Stimulated activated CD8-positive, alpha-beta memory T cell treated with anti-CD3 and anti-CD28 coated beads, Interleukin-2, amount 100 ng/mL, for 1 hour (primary cell): ENCODE measurements at regions not wholly inside any gene's neighbourhood (a gene's known extent, or its start where the extent isn't known, plus 50 kb on each side); places are given as distances from the start of the nearest gene placed in this dataset.

Experiments used
- DNase-seq, 2 donors: peaks; one replicate each; pipeline ENCODE4 v3.0.0-alpha.2; 2020; ENCODE audit warnings: low read depth in 2 of 2

DNA sequence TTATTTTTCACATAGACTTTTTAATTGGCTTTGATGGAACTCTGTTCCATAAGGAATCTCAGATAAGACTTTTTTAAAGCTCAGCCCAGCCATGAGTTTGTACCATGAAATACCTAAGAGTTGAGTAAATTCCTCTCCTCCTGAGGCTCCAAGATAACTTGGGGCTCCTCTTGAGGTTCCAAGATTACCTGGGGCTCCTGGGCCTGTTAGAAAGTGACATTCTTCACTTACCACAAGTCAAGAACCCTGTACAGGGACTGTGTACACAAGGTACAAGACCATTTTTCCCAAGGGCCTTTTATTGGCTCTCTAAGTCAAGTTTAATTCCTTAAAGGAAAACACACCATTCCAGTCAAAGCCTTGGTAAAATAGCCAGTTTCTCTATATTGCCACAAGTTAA lies 111.3 kb upstream of the PRR20G start:
- DNase-seq: no peak

DNA sequence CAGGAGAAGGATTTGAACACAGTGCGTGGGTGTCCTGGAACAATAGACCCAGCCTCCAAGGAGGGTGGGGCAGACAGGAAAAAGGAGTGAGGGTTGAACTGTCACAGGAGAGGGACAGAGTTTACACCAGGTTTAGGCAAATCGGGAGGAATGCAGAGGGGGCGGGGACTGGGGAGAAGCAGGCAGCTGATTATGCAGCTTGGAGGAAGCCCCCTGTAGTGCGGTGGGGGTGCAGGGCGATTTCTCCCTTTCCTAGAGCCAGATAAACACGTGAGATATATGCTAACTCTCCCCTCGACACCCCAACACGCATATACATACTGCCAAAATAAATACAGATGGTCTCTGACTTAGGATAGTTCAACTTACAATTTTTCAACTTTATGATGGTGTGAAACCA lies 108.6 kb upstream of the PRR20G start:
- DNase-seq: no peak

DNA sequence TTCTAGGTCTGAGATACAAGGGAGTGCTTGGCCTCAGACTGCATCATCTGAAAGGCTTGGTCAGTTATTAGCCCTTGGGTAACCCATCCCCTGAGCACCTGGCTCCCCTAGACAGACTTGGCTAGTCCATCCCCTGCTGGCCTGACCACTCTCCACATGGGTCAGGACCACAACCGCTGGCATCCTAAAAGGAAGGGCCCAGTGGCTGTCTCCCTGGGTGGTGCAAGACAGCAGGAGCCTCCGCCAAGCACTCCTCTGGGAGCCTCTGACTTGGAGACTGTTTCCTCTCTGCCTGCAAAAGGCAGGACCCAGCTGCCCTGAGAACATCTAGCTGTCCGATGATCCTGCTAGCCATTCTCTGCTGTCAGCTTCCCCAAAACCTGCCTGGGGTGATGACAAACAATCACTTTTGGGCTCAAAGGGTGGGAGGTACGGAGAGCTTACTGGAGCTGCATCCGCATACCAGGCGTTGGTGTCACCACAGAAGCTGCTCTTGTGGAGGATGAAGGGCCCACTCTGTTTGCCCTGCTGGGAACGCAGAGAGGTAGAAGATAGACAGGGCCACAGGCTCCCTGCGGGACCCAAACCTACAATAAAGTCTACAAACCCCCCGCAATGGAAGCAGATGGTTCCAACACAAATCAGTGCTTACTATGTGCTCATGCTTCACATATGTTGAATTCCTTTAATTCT lies 108.0 kb upstream of the PRR20G start:
- DNase-seq: no peak

DNA sequence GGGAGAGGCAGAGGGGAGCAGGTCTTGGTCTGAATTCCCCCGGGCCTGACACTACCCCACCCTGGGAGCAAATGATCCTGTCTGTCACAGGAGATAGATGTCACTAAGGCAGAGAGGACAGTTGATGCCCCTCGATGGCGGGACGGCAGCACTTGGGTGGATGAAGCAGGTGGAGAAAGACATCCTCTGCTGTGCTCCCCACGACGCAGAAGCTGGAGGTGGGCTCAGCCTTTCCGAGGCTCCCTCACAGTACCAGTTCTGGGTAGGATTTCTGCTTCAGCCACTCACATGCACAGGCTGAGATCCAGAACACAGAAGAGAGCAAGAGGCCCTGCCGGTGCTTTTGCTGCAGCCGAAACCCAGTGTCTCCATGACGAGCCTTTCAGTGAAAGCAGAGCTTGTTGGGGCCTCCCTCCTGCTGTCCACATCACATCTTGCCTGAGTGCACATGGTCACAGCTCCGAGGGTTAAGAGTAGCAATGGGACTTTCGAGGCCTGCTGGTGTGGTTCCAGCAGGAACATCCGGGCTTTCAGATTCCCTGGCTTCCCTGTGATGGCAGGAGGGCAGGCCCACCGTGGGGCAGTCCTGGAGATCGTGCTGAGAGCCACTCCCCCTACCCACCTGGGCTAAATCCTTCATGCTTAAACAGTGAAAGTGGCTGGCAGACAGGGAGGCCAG lies 107.3 kb upstream of the PRR20G start:
- DNase-seq: no peak

DNA sequence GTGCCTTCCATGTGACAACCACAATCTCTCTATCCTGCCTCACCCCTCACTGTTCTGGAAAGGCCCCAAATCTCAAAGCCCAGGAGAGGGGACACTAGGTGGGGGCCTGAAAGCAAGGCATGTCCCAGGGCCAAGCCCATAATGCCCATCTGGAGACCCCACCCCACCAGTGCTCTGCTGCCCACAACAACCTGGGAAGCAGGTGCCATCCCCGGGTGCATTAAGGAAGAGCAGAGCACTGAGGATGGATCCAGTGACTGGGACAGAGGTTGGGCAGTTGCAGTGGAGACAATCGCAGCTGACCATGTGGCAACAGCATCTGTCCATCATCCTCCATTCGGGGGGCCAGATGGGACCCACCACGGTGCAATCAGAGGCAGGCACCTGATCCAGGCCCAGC lies 106.2 kb upstream of the PRR20G start:
- no peak for DNase-seq

- no peak for DNase-seq
These were observed 105.4 kb upstream of the PRR20G start for GRCh38 chr3:127393131-127393820.

GRCh38 chr3:127392156-127392490 lies 104.3 kb upstream of the PRR20G start:
- DNase-seq: no peak

GRCh38 chr3:127391436-127392155 lies 103.8 kb upstream of the PRR20G start:
- no peak for DNase-seq

DNA sequence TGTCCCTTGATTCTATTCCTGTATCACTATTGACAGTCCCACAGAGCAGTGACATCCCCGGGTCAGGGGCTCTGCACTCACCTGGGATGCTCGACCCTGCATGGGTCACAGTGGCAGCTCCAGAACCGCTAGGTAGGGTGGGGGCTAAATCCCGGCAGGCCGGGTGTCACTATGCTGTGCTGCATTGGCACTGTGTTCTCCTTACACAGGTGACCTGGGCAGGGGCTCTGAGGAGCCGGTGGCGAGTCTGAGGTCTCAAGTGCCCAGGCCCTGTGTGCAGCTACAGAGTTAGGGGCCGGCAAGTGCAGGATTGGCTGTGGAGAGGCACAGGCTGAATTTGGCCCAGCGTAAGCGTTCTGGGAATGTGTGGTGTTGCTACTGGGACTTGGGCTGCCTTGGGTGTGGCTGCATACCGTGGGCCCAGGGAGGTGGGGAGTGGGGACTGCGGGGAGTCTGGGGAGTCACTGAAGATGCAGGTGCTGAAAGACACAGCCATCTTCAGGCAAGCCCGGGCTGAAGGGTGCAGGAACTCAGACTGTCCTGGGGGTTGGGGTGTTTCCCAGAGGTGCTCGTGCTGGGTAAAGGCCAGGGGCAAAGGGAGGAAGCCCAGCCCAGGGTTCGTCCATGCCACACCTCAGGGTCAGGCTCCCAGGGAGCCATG lies 102.6 kb upstream of the PRR20G start:
- no peak for DNase-seq

DNA sequence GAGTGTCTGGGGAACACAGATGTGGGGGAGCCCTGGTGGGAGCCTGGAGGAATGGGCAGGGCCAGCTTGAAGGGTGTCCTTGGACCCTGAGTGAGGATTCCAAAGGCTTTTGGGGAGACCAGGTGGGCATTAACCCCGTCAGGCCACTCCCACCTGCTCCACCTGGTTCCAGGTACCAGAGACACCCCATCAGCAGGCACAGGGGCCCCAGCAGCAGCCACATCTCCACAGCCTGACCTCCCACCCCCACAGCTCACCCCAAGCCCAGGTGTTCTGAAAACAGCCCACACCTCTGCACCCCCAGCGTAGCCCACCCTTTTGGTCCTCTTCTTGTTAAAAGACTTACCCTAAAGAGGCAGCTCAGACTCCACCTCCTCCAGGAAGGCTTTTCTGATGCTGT lies 102.1 kb upstream of the PRR20G start:
- no peak for DNase-seq

DNA sequence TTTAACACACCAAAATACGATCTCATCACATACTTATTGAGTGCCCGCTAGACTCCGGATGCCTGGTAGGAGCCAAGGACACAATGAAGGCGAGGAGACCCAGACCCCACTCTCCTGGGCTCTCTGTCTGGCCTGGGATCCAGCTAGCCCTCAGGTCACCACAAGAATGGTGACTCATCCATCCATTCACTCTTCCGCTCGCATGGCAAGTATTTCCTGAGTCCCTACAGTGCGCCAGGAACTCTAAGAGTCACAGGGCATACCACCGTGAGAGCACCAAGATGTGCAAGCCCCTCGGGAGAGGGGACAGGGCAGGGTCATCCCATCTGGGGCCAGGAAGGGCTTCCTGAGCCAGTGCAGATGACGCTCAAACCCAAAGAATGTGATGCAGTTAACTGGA lies 101.6 kb upstream of the PRR20G start:
- DNase-seq: no peak

GRCh38 chr3:127388427-127388826 lies 100.6 kb upstream of the PRR20G start:
- DNase-seq: no peak

DNA sequence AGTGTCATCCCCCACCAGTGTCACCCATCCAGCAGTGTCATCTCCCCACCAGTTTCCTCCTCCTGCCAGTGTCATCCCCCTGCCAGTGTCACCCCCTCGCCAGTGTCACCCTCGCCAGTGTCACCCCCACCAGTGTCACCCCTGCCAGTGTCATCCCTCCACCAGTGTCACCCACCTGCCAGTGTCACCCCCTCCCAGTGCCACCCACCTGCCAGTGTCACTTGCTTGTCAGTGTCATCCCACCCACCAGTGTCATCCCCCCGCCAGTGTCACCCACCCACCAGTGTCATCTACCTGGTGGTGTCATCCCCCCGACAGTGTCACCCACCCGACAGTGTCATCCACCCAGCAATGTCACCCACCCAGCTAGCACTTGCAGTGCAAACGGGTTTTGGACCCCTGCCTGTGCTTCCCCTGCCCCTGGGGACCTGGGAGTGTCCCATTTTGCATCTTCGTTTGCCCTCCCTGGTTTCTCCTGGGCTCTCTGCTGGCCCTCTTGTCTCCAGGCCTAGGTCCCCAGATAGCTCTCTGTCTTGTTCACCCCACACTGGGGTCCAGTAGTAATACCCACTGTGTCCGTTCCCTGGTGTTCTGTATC lies 99.8 kb upstream of the PRR20G start:
- DNase-seq: no peak

GRCh38 chr3:127387119-127387518 lies 99.3 kb upstream of the PRR20G start:
- no peak for DNase-seq

- DNase-seq: no peak
These were observed 98.6 kb upstream of the PRR20G start for GRCh38 chr3:127386490-127386889.

- DNase-seq: no peak
These were observed 97.7 kb upstream of the PRR20G start for GRCh38 chr3:127385540-127385870.

DNA sequence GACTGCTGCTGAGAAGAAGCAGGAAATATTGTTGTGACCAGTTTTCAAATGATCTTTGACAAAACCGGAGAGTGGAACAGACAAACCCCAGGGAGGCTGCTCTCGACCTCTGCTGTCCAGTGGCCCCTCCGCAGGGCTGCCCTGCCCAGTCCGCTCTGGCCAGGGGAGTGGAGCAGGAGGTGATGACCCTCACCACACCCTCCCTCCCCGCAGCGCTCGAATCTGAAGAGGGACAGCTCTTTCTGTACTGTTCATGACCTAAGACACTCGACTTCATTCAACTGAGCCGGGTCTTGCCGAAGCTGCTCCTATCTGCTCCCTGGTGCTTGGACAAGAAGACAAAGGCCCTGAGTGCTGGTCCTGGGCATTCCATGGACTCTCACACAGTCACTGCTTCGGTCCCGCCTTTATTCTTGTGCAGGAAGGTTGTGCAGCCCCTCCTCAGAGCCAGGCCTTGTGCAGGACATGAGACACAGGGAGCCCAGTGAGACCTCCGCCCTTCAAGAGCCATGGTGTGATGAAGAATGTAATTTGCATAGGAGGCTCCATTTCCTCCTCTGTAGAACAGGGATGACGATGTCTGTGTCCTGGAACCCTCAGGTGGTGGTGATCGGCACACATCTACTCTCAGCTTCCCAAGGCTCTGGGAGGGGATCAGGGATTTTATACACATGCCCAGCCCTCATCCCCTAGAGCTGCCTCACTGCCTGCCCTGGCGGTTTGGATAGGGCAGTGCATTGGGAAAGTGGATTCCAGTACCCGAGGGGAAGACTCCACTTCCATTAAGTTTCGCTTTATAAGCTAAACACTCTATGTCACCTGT lies 97.1 kb upstream of the PRR20G start:
- DNase-seq: no peak

- DNase-seq: no peak
These were observed 95.9 kb upstream of the PRR20G start for GRCh38 chr3:127383656-127384179.

DNA sequence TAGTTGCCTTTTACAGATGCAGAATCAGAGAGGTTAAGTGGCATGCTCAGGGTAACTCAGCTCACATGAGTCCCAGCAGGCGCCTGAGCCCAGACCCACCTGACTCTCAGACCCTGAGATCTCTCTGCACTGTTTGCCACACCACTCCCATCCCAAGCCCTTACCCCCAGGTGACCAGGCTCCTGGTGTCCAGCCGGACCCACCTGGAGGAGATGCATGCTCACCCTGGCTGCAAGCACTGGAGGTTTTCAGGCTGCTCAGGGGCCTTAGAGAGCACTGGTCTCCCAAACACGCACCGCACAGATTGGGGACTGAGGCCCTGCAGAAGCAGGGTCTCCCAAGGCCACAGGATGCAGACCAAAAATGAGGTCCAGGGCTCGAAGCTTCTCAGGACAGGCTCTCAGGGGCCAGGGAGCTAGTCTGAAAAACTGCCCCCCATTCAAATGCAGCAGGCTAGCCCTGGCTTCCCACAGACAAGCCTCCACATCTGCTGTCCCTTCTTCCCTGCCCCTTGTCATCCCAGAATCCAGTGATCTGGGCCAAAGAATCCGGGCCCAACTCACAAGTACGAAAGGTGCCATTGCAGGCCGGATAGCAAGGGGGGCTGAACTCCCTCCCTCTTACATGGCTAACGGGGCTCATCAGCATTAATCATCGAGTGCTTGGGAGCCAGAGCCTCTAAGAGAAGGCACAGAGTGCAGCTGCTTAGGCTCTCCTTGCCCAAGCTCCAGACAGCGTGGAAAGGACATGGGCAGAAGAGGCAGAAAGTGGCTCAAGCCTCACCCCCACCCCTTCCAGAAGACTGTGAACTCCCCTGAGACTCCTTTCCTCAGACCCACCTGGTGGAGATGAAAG lies 90.2 kb upstream of the PRR20G start:
- DNase-seq: no peak
